H1 (cell line): ENCODE measurements at regions not wholly inside any gene's neighbourhood (a gene's known extent, or its start where the extent isn't known, plus 50 kb on each side); places are given as distances from the start of the nearest gene placed in this dataset.

Experiments
- CBX5 ChIP-seq: fragments of 300-800, 300-1000 bp; sonication (generic); IDR thresholded peaks from 2 replicates; pipeline ENCODE4 v1.7.1; 2016; ENCODE audit warnings: antibody characterized with exemption, low read length, low read depth
- CHD7 ChIP-seq: fragments of 300-600 bp; sonication (generic); IDR thresholded peaks from 2 replicates; pipeline ENCODE4 v1.7.1; 2012; ENCODE audit warnings: low read length, moderate library complexity, mild to moderate bottlenecking, inconsistent platforms; ENCODE audit not compliant: insufficient replicate concordance
- CREB1 ChIP-seq: IDR thresholded peaks from 2 replicates; pipeline ENCODE4 v1.6.1; 2012; ENCODE audit warnings: inconsistent platforms
- CTBP2 ChIP-seq: IDR thresholded peaks from 2 replicates; pipeline ENCODE4 v1.7.0; 2011; ENCODE audit warnings: borderline replicate concordance, mild to moderate bottlenecking, moderate library complexity, mixed read lengths, low read length; ENCODE audit not compliant: insufficient read depth, insufficient read length
- EGR1 ChIP-seq: IDR thresholded peaks from 2 replicates; pipeline ENCODE4 v1.6.1; 2011; ENCODE audit warnings: low read depth, low read length, borderline replicate concordance
- HDAC6 ChIP-seq: IDR thresholded peaks from one replicate; pipeline ENCODE4 v1.7.1; 2012; ENCODE audit warnings: low read depth, mild to moderate bottlenecking, inconsistent platforms, low read length, moderate library complexity
- POLR2AphosphoS5 ChIP-seq: IDR thresholded peaks from 2 replicates; pipeline ENCODE4 v1.6.1; 2011; ENCODE audit warnings: low read depth, low read length
- TCF12 ChIP-seq: IDR thresholded peaks from 2 replicates; pipeline ENCODE4 v1.6.1; 2011; ENCODE audit warnings: low read depth, mild to moderate bottlenecking, low read length

DNA sequence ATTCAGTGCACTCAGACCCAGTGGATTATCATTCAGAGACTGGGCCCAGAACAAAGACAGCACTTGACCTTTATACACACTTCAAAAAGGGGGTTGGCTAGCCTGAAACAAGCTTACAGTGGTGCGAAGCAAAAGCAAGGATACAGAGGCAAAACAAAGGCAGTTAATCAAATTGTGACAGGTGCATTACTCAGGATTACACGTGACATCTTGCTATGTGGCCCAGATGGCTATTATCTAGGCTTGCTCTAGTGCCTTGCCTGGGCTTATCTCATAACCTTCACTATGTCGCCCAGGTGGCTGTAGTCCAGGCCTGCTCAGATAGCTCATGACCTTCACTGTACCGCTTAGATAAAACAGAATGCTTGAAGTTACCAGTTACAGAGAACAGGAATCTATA is 1092.1 kb upstream of the PRKX start (continued):
- TF ChIP-seq CHD7 = no peak
- no peak for TF ChIP-seq CREB1
- TF ChIP-seq TCF12 = no peak
- no peak for TF ChIP-seq CTBP2
- TF ChIP-seq POLR2AphosphoS5 = no peak
- TF ChIP-seq HDAC6 = no peak
- TF ChIP-seq EGR1 = no peak
- TF ChIP-seq CBX5 = no peak
